ENCODE measurements at regions not wholly inside any gene's neighbourhood (a gene's known extent, or its start where the extent isn't known, plus 50 kb on each side); places are given as distances from the start of the nearest gene placed in this dataset.
A peak's percentile ranks its signal among the peaks of the same experiment; 100 is the strongest.

DNA sequence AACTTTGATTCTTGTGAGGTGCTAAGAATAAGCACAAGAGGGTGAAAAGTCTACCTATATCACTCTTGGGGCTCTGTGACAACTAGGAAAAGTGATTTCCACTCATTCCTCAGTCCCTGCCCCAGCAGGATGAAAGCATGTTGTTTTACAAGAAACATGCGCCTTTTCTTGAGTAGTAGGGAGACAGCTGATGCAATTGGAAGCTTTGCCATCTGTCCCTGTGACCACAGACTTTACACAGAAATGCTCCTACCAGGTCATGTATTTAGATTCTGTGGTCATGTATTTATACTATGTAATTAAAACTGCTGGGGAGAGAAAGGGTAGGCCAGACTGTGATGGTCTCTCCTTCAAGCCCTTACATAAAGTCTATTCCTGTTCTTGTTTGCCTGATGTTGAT, 445.5 kb downstream of the PTPRC start:
- H3K4me3 Mint-ChIP-seq (ENCODE audit: unreplicated experiment): no peak overlapping the region
- Histone ChIP-seq H3K36me3 (ENCODE audit: insufficient read depth, low read length) (no peaks in the 10 kb centered on the region), H3K9ac (ENCODE audit: low read length) (no peak overlapping the region), H2AFZ (ENCODE audit: low read depth, low read length) (no peak overlapping the region), H3K27ac (ENCODE audit: low read depth, low read length) (no peak overlapping the region), H3K9me3 (ENCODE audit: insufficient read depth, low read depth, low read length) (no peaks in the 10 kb centered on the region), H4K20me1 (ENCODE audit: insufficient read depth, low read length) (no peaks in the 10 kb centered on the region), H3K4me3 (ENCODE audit: insufficient read depth, low read depth, low read length) (no peak overlapping the region), H3K4me1 (ENCODE audit: insufficient read depth, low read length) (no peaks in the 10 kb centered on the region), H3K79me2 (ENCODE audit: insufficient read depth, low read length) (no peaks in the 10 kb centered on the region), H3K27me3 (ENCODE audit: insufficient read depth, low read length) (no peaks in the 10 kb centered on the region), H3K4me2 (ENCODE audit: low read length) (no peak overlapping the region)
- no peak for TF ChIP-seq EZH2 (IDR thresholded peaks at IDR 0.05; ENCODE audit: insufficient read depth, low read length)
- TF ChIP-seq, protein P1, sequence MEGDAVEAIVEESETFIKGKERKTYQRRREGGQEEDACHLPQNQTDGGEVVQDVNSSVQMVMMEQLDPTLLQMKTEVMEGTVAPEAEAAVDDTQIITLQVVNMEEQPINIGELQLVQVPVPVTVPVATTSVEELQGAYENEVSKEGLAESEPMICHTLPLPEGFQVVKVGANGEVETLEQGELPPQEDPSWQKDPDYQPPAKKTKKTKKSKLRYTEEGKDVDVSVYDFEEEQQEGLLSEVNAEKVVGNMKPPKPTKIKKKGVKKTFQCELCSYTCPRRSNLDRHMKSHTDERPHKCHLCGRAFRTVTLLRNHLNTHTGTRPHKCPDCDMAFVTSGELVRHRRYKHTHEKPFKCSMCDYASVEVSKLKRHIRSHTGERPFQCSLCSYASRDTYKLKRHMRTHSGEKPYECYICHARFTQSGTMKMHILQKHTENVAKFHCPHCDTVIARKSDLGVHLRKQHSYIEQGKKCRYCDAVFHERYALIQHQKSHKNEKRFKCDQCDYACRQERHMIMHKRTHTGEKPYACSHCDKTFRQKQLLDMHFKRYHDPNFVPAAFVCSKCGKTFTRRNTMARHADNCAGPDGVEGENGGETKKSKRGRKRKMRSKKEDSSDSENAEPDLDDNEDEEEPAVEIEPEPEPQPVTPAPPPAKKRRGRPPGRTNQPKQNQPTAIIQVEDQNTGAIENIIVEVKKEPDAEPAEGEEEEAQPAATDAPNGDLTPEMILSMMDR (IDR thresholded peaks at IDR 0.05; ENCODE audit: insufficient read depth, low read depth, low read length): no peak
- H3K4me1 Mint-ChIP-seq (ENCODE audit: low read depth, unreplicated experiment): peaks cover 31% of the 10 kb centered on the region
- H3K36me3 Mint-ChIP-seq (ENCODE audit: low read depth, unreplicated experiment): no peaks in the 10 kb centered on the region
- DNase-seq (ENCODE audit: low read depth) (peak; percentile 66), FAIRE-seq (no peak)
- no peaks in the 10 kb centered on the region for H3K27me3 Mint-ChIP-seq (ENCODE audit: low read depth, unreplicated experiment)
- H3K27ac Mint-ChIP-seq (ENCODE audit: unreplicated experiment): peak overlapping the region; percentile 73
- H3K9me3 Mint-ChIP-seq (ENCODE audit: unreplicated experiment): no peaks in the 10 kb centered on the region

DNA sequence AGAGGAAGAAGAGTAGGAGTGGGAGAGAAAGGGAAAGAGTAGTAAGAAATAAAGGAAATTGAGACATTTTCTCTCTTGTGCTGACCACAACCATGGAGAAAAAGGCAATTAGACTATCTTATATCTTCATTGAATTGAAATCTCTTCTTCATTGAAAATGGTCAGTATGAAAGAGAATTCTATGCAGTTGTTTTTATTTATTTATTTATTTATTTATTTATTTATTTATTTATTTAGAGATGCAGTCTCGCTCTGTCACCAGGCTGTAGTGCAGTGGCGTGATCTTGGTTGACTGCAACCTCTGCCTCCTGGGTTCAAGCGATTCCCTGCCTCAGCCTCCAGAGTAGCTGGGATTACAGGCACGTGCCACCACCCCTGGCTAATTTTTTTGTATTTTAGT, 447.1 kb downstream of the PTPRC start:
- H3K4me1 ChIP-seq (ENCODE audit: insufficient read depth, low read length): no peaks in the 10 kb centered on the region
- H3K4me2 ChIP-seq (ENCODE audit: low read length): no peak overlapping the region
- Mint-ChIP-seq H3K27ac (ENCODE audit: unreplicated experiment) (no peak overlapping the region), H3K4me3 (ENCODE audit: unreplicated experiment) (no peak overlapping the region), H3K4me1 (ENCODE audit: low read depth, unreplicated experiment) (peaks cover 31% of the 10 kb centered on the region), H3K36me3 (ENCODE audit: low read depth, unreplicated experiment) (no peaks in the 10 kb centered on the region), H3K9me3 (ENCODE audit: unreplicated experiment) (no peaks in the 10 kb centered on the region), H3K27me3 (ENCODE audit: low read depth, unreplicated experiment) (no peaks in the 10 kb centered on the region)
- H2AFZ ChIP-seq (ENCODE audit: low read depth, low read length): no peak overlapping the region
- no peaks in the 10 kb centered on the region for H4K20me1 ChIP-seq (ENCODE audit: insufficient read depth, low read length)
- no peaks in the 10 kb centered on the region for H3K9me3 ChIP-seq (ENCODE audit: insufficient read depth, low read depth, low read length)
- TF ChIP-seq EZH2 (IDR thresholded peaks at IDR 0.05; ENCODE audit: insufficient read depth, low read length): no peak
- TF ChIP-seq, protein P1 (IDR thresholded peaks at IDR 0.05; ENCODE audit: insufficient read depth, low read depth, low read length): no peak
- H3K27me3 ChIP-seq (ENCODE audit: insufficient read depth, low read length): no peaks in the 10 kb centered on the region
- FAIRE-seq: no peak
- no peak for DNase-seq (ENCODE audit: low read depth)
- H3K4me3 ChIP-seq (ENCODE audit: insufficient read depth, low read depth, low read length): no peak overlapping the region
- H3K9ac ChIP-seq (ENCODE audit: low read length): no peak overlapping the region
- H3K79me2 ChIP-seq (ENCODE audit: insufficient read depth, low read length): no peaks in the 10 kb centered on the region
- no peak overlapping the region for H3K27ac ChIP-seq (ENCODE audit: low read depth, low read length)
- no peaks in the 10 kb centered on the region for H3K36me3 ChIP-seq (ENCODE audit: insufficient read depth, low read length)

DNA sequence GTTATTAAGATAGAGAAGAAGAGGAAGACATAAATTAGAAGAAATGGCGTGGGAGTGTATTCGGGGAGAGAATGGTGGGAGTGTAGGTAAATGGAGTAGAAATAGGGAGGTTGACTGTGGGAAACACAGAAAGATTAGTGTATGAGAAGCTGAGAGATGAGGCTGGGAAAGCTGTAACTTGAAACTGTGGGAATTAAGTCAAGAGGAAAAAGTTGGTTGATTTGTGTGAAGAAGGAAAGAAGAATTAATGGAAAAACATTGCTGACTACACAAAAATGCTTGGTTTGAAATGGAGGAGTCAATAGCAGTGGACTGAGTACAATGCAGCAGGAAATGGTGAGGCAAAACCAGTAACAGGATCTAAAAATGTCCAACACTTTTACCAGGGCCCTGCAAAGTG, 448.3 kb downstream of the PTPRC start:
- no peak for DNase-seq (ENCODE audit: low read depth)
- Histone ChIP-seq H3K27ac (ENCODE audit: low read depth, low read length) (no peak overlapping the region), H4K20me1 (ENCODE audit: insufficient read depth, low read length) (no peaks in the 10 kb centered on the region), H3K36me3 (ENCODE audit: insufficient read depth, low read length) (no peaks in the 10 kb centered on the region), H3K27me3 (ENCODE audit: insufficient read depth, low read length) (no peaks in the 10 kb centered on the region), H2AFZ (ENCODE audit: low read depth, low read length) (no peak overlapping the region), H3K9me3 (ENCODE audit: insufficient read depth, low read depth, low read length) (no peaks in the 10 kb centered on the region), H3K4me3 (ENCODE audit: insufficient read depth, low read depth, low read length) (no peak overlapping the region), H3K9ac (ENCODE audit: low read length) (no peak overlapping the region), H3K79me2 (ENCODE audit: insufficient read depth, low read length) (no peaks in the 10 kb centered on the region), H3K4me2 (ENCODE audit: low read length) (no peak overlapping the region), H3K4me1 (ENCODE audit: insufficient read depth, low read length) (no peaks in the 10 kb centered on the region)
- H3K9me3 Mint-ChIP-seq (ENCODE audit: unreplicated experiment): no peaks in the 10 kb centered on the region
- H3K4me3 Mint-ChIP-seq (ENCODE audit: unreplicated experiment): no peak overlapping the region
- H3K27ac Mint-ChIP-seq (ENCODE audit: unreplicated experiment): peak overlapping the region; percentile 7
- no peaks in the 10 kb centered on the region for H3K36me3 Mint-ChIP-seq (ENCODE audit: low read depth, unreplicated experiment)
- TF ChIP-seq, protein P1 (IDR thresholded peaks at IDR 0.05; ENCODE audit: insufficient read depth, low read depth, low read length): no peak
- no peak for TF ChIP-seq EZH2 (IDR thresholded peaks at IDR 0.05; ENCODE audit: insufficient read depth, low read length)
- H3K4me1 Mint-ChIP-seq (ENCODE audit: low read depth, unreplicated experiment): peaks cover 23% of the 10 kb centered on the region
- H3K27me3 Mint-ChIP-seq (ENCODE audit: low read depth, unreplicated experiment): no peaks in the 10 kb centered on the region
- no peak for FAIRE-seq

Data from astrocyte (in vitro differentiated cells and primary cell).